ENCODE measurements at regions not wholly inside any gene's neighbourhood (a gene's known extent, or its start where the extent isn't known, plus 50 kb on each side); places are given as distances from the start of the nearest gene placed in this dataset.
"Not testable (repeated sequence)": the region's sequence is repeated elsewhere in the genome, so short reads cannot be mapped to it uniquely, and the experiment has no call there.

DNA sequence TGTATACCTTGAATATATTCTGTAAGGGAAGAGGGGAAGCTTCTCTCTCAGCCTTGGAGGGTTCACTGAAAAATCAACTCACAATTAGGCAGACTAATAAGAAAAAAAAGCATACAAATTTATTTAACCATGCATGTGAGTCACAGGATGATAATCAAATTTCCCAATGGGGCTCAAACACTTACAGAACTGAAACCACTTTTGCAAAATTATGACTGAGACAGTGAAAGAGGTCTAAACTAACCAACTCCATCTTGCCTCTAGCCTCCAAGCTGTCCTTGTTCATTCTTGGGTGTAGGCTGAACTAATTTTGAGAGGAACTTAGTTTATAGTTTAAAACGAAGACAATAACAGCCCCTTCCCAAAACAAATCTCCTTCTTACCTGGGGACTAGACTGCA, 618.3 kb upstream of the AUTS2 start (continued):
- no peak for TF ChIP-seq EZH2 (IDR thresholded peaks at IDR 0.05; ENCODE audit: low read depth, unreplicated experiment)
- no peak for TF ChIP-seq ZNF331 (CRISPR knock-in tag; IDR thresholded peaks at IDR 0.05; ENCODE audit: low read depth)

DNA sequence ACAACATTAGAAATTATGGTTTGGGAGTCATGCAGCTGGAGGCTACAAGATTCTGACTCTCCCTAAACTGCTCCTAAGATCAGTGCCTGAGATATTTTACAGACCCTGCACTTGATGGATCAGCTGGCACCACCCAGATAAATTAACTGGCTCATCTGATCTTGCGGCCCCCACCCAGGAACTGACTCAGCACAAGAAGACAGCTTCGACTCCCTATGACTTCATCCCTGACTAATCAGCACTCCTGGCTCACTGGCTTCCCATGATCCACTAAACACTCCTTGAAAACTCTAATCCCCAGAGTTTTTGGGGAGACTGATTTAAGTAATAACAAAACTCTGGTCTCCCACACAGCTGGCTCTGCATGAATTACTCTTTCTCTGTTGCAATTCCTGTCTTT, 617.8 kb upstream of the AUTS2 start:
- not testable (repeated sequence) for H4K20me1 ChIP-seq (replicated peaks; ENCODE audit: insufficient read depth); H3F3A ChIP-seq (replicated peaks; ENCODE audit: low read depth); H3K27me3 ChIP-seq (ENCODE audit: insufficient read depth); H3K9me2 ChIP-seq (ENCODE audit: insufficient read depth); ATAC-seq; H3K79me2 ChIP-seq (replicated peaks; ENCODE audit: insufficient read depth); DNase-seq (ENCODE audit: low spot score); H3K27ac Mint-ChIP-seq; H3K27me3 Mint-ChIP-seq (ENCODE audit: insufficient read depth, low read depth, poor library complexity); H3K36me3 ChIP-seq (ENCODE audit: insufficient read depth); H2AFZ ChIP-seq; H3K4me3 Mint-ChIP-seq; H3K4me1 Mint-ChIP-seq
- peaks cover 21% of the 10 kb centered on the region for H3K4me1 ChIP-seq (ENCODE audit: insufficient read depth)
- H3K4me2 ChIP-seq, result peak overlapping the region; percentile 56
- Mint-ChIP-seq H3K36me3 (ENCODE audit: low read depth) (peaks cover 56% of the 10 kb centered on the region), H3K9me3 (peaks cover 97% of the 10 kb centered on the region)
- H3K4me3 ChIP-seq, result 0 out of 2 replicates have a peak overlapping the region, but pooled peaks have one; percentile 7
- H3K27ac ChIP-seq (ENCODE audit: low read depth), result peak overlapping the region; percentile 72; the same call in 1 of the 2 replicates

DNA sequence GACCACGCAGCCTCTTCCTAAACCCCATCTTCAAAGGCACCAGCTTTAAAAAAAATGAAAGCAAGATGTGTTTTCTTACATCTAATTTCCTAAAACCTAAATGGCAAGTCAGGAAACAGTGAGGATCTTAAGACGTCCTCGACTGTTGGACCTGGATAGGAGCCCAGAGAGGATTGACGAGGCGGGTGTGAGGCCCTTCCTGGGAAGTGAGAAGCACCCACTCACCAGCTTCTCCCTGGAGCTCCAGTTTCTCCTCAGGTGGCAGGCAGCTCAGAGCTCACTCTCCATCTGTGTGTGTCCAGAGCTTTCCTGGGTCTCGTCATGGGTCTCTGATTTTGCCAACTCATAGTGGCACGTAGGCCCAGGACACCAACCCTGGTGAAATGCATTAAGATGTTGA, 614.0 kb upstream of the AUTS2 start:
- Histone ChIP-seq H3K9me2 (ENCODE audit: insufficient read depth) (0 out of 2 replicates have a peak, but pooled peaks cover 4% of the 10 kb centered on the region), H3K4me3 (no peak overlapping the region), H3K27ac (ENCODE audit: low read depth) (no peak overlapping the region), H3F3A (replicated peaks; ENCODE audit: low read depth) (no peaks in the 10 kb centered on the region), H2AFZ (no peak overlapping the region), H3K4me1 (ENCODE audit: insufficient read depth) (peaks cover 21% of the 10 kb centered on the region), H3K79me2 (replicated peaks; ENCODE audit: insufficient read depth) (no peaks in the 10 kb centered on the region), H3K27me3 (ENCODE audit: insufficient read depth) (no peaks in the 10 kb centered on the region), H3K36me3 (ENCODE audit: insufficient read depth) (no peaks in the 10 kb centered on the region), H3K4me2 (no peak overlapping the region), H4K20me1 (replicated peaks; ENCODE audit: insufficient read depth) (no peaks in the 10 kb centered on the region)
- Mint-ChIP-seq H3K36me3 (ENCODE audit: low read depth) (peaks cover 51% of the 10 kb centered on the region), H3K27ac (no peak overlapping the region), H3K4me3 (no peak overlapping the region), H3K4me1 (no peaks in the 10 kb centered on the region), H3K27me3 (ENCODE audit: insufficient read depth, low read depth, poor library complexity) (peaks cover 5% of the 10 kb centered on the region), H3K9me3 (peaks cover 97% of the 10 kb centered on the region)
- DNase-seq (ENCODE audit: low spot score), result no peak
- ATAC-seq, result no peak
- TF ChIP-seq, protein P1, sequence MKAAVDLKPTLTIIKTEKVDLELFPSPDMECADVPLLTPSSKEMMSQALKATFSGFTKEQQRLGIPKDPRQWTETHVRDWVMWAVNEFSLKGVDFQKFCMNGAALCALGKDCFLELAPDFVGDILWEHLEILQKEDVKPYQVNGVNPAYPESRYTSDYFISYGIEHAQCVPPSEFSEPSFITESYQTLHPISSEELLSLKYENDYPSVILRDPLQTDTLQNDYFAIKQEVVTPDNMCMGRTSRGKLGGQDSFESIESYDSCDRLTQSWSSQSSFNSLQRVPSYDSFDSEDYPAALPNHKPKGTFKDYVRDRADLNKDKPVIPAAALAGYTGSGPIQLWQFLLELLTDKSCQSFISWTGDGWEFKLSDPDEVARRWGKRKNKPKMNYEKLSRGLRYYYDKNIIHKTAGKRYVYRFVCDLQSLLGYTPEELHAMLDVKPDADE (IDR thresholded peaks at IDR 0.05), result no peak
- TF ChIP-seq CREB1 (CRISPR knock-in tag; IDR thresholded peaks at IDR 0.05; ENCODE audit: low read depth) (no peak), ZNF331 (CRISPR knock-in tag; IDR thresholded peaks at IDR 0.05; ENCODE audit: low read depth) (no peak), JUNB (IDR thresholded peaks at IDR 0.05; ENCODE audit: unreplicated experiment) (no peak), ZNF114 (CRISPR knock-in tag; IDR thresholded peaks at IDR 0.05) (no peak), NANOG (IDR thresholded peaks at IDR 0.05; ENCODE audit: borderline replicate concordance) (no peak)

DNA sequence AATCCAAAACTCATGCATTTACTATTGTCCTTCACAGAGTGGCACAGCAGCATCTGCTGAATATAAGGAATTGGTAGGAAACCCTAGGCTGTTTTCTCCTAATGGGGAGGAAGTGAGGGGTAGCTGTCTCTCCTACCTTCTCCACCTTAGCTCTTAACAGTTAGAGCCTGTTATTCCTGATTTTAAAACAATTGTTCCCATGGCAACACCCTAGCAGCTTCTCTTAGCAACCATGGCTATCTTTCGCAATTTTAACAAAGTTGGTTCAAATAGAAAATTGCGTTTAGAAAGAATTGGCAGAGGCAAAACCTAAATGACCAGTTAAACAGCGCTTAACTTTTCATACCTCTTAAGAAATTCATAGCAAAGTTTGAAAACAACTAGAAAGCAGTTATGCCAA, 603.4 kb upstream of the AUTS2 start:
- peaks cover 9% of the 10 kb centered on the region for H3K27me3 Mint-ChIP-seq (ENCODE audit: insufficient read depth, low read depth, poor library complexity)
- TF ChIP-seq, protein P2, sequence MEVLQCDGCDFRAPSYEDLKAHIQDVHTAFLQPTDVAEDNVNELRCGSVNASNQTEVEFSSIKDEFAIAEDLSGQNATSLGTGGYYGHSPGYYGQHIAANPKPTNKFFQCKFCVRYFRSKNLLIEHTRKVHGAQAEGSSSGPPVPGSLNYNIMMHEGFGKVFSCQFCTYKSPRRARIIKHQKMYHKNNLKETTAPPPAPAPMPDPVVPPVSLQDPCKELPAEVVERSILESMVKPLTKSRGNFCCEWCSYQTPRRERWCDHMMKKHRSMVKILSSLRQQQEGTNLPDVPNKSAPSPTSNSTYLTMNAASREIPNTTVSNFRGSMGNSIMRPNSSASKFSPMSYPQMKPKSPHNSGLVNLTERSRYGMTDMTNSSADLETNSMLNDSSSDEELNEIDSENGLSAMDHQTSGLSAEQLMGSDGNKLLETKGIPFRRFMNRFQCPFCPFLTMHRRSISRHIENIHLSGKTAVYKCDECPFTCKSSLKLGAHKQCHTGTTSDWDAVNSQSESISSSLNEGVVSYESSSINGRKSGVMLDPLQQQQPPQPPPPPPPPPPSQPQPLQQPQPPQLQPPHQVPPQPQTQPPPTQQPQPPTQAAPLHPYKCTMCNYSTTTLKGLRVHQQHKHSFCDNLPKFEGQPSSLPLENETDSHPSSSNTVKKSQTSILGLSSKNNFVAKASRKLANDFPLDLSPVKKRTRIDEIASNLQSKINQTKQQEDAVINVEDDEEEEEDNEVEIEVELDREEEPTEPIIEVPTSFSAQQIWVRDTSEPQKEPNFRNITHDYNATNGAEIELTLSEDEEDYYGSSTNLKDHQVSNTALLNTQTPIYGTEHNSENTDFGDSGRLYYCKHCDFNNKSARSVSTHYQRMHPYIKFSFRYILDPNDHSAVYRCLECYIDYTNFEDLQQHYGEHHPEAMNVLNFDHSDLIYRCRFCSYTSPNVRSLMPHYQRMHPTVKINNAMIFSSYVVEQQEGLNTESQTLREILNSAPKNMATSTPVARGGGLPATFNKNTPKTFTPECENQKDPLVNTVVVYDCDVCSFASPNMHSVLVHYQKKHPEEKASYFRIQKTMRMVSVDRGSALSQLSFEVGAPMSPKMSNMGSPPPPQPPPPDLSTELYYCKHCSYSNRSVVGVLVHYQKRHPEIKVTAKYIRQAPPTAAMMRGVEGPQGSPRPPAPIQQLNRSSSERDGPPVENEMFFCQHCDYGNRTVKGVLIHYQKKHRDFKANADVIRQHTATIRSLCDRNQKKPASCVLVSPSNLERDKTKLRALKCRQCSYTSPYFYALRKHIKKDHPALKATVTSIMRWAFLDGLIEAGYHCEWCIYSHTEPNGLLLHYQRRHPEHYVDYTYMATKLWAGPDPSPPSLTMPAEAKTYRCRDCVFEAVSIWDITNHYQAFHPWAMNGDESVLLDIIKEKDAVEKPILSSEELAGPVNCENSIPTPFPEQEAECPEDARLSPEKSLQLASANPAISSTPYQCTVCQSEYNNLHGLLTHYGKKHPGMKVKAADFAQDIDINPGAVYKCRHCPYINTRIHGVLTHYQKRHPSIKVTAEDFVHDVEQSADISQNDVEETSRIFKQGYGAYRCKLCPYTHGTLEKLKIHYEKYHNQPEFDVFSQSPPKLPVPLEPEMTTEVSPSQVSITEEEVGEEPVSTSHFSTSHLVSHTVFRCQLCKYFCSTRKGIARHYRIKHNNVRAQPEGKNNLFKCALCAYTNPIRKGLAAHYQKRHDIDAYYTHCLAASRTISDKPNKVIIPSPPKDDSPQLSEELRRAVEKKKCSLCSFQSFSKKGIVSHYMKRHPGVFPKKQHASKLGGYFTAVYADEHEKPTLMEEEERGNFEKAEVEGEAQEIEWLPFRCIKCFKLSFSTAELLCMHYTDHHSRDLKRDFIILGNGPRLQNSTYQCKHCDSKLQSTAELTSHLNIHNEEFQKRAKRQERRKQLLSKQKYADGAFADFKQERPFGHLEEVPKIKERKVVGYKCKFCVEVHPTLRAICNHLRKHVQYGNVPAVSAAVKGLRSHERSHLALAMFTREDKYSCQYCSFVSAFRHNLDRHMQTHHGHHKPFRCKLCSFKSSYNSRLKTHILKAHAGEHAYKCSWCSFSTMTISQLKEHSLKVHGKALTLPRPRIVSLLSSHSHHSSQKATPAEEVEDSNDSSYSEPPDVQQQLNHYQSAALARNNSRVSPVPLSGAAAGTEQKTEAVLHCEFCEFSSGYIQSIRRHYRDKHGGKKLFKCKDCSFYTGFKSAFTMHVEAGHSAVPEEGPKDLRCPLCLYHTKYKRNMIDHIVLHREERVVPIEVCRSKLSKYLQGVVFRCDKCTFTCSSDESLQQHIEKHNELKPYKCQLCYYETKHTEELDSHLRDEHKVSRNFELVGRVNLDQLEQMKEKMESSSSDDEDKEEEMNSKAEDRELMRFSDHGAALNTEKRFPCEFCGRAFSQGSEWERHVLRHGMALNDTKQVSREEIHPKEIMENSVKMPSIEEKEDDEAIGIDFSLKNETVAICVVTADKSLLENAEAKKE (CRISPR knock-in tag; IDR thresholded peaks at IDR 0.05), result no peak
- no peak for TF ChIP-seq POLR2AphosphoS5 (IDR thresholded peaks at IDR 0.05; ENCODE audit: low read depth)
- TF ChIP-seq NANOG (IDR thresholded peaks at IDR 0.05; ENCODE audit: borderline replicate concordance), result no peak

More for the DNA sequence above, 603.4 kb upstream of the AUTS2 start:
- peaks cover 38% of the 10 kb centered on the region for H3K36me3 Mint-ChIP-seq (ENCODE audit: low read depth)
- no peaks in the 10 kb centered on the region for H3K36me3 ChIP-seq (ENCODE audit: insufficient read depth)
- H3K4me3 Mint-ChIP-seq, result no peak overlapping the region
- H3K27ac ChIP-seq (ENCODE audit: low read depth), result no peak overlapping the region
- H3K4me2 ChIP-seq, result no peak overlapping the region
- no peaks in the 10 kb centered on the region for H3K9me2 ChIP-seq (ENCODE audit: insufficient read depth)
- H3K79me2 ChIP-seq (replicated peaks; ENCODE audit: insufficient read depth), result no peaks in the 10 kb centered on the region
- H3F3A ChIP-seq (replicated peaks; ENCODE audit: low read depth), result no peaks in the 10 kb centered on the region
- no peak overlapping the region for H3K4me3 ChIP-seq
- H3K27ac Mint-ChIP-seq, result no peak overlapping the region
- ATAC-seq, result no peak
- no peak for DNase-seq (ENCODE audit: low spot score)
- H2AFZ ChIP-seq, result no peak overlapping the region
- no peaks in the 10 kb centered on the region for H3K4me1 Mint-ChIP-seq
- H3K4me1 ChIP-seq (ENCODE audit: insufficient read depth), result no peaks in the 10 kb centered on the region
- H4K20me1 ChIP-seq (replicated peaks; ENCODE audit: insufficient read depth), result no peaks in the 10 kb centered on the region
- H3K27me3 ChIP-seq (ENCODE audit: insufficient read depth), result no peaks in the 10 kb centered on the region
- H3K9me3 Mint-ChIP-seq, result peaks cover 94% of the 10 kb centered on the region
